ENCODE measurements at regions not wholly inside any gene's neighbourhood (a gene's known extent, or its start where the extent isn't known, plus 50 kb on each side); places are given as distances from the start of the nearest gene placed in this dataset.
A peak's percentile ranks its signal among the peaks of the same experiment; 100 is the strongest.

DNA sequence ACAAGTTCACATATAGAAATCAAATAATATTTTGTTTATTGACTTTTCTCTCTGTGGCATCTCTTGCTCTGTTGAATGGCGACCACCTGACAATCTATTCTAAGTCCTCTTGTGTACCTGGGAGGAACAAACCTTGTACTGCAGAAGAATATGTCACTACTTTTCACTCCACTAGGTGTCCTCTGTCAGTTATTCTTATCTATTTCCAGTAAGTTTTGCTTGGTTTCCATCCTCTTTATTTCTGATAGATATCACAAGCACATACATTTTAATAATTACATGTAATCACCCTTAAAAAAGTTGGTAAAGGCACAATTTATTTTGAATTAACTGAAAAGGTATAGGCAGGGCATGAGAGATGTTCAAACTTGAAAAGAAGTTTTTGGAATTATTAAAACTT, 238.4 kb downstream of the SNCA start:
- peak; percentile 41 for DNase-seq

DNA sequence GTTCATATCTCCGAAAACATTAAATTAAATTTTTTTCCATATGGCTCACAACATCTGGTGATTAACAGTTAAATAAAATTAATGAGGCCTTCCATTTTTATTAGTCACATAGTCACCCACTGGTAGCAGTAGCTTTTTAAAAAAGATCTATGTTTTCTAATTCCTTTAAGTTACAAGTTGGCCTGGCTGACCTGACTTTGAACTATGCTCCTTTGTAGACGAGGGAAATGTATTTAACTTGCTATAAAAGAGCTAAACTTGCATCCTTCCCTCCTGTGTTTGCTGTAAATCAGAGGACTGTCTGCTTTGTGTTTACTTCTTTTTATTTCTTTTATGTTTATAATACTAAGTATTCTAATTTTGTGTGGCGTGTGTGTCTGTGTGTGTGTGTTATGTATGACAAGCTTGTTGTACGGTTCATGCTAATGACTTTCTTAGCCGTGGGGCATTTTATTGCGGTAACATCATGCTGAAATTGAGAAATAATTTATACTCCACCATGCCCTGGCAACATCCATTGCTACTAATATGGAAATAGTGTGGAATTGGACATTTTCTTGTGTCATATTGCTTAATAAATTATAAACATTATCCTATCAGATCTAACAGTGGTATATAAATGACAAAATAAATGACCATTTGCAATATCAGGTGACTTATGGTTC, 241.7 kb downstream of the SNCA start:
- no peak for DNase-seq

DNA sequence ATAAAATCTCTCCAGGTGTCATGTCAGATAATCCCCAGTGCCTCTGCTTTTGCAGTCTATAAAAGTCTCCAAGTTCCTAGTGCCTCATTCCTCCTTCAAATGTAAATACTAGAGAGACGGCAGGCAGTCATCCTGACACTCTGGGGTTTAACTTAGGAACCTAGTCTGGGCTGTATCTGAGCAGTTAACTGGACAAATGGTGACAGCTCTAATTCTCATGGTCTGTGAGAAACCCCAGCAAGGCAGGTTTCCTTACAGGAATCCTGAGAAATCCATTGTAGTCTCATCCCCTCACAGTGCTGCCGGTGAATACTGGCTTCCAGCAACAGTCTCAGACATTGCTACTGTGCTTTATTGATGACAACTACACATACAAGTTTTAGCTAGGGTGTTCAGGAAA, 246.8 kb downstream of the SNCA start:
- DNase-seq, result no peak

DNA sequence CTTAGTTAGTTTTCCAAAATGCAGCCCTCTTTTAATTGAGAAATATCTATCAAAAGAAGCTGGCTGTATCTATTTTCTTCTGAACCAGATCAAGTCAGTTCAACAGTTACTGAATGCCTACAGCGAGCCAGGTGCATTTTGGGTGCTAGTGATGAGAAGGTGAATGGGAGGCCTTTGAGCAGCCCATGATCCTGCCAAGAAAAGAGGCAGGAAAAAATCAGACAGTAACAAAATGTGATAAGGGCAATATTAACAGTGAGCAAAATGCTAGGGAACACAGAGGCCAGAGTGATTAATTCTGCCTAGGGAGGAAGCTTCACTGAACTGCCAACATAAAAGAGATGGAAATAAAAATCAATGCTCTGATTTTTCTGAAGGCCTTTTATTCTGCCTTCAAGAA, 248.5 kb downstream of the SNCA start:
- DNase-seq, result no peak

DNA sequence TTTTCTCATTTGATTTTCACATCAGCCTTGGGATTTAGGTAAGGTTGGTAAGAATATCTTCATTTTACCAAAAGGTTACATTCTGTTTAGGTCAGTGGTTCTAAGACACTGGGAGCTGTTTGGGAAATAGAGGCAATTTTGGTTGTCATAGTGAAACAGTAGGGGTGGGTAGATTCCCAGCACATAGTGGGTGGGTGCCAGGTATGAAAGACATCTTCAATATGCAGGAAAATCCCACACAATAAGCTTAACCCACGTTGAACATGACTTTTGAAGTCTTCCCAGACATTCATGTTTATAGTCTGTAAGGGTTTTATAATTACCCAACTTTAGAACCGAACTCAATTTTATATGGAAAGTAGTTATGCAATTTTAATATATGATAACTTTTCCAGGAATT, 249.6 kb downstream of the SNCA start:
- no peak for DNase-seq

DNA sequence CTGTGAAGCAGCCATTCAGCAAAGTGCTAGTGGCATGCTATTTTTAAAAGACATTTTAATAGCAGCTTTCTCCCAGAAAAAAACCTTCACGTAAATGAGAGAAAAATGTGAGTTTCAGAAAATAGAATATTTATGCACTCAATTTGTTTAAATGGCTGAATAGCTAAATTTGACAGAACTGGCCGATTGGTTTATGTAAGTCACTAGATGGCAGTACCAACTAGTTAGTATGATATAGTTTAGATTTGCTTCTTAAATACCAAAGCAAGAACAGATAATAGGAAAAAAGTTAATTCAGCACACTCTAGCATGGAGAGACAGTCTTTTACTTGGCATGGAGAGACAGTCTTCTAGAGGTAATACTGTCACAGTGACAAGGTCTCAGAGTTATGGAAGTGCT, 250.1 kb downstream of the SNCA start:
- DNase-seq, result peak; percentile 37

DNA sequence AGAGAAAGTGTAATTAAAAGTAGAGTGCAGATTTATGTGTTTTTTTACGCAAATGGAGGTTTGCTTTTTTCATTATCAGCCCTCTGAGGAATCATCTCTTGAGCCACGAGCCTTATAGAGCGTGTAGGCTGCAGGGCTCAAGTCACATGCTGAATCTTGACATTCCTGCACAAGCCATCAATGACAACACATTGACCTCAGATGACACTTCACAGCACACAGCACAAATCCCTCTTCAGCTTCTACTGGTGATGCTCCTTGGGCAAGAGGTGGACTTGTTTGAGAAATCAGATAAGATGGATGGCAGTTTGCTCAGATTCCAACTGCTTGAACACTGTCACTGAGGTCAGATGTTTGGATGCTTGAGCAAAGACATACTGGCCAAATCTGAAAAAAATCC, 250.6 kb downstream of the SNCA start:
- DNase-seq, result no peak

DNA sequence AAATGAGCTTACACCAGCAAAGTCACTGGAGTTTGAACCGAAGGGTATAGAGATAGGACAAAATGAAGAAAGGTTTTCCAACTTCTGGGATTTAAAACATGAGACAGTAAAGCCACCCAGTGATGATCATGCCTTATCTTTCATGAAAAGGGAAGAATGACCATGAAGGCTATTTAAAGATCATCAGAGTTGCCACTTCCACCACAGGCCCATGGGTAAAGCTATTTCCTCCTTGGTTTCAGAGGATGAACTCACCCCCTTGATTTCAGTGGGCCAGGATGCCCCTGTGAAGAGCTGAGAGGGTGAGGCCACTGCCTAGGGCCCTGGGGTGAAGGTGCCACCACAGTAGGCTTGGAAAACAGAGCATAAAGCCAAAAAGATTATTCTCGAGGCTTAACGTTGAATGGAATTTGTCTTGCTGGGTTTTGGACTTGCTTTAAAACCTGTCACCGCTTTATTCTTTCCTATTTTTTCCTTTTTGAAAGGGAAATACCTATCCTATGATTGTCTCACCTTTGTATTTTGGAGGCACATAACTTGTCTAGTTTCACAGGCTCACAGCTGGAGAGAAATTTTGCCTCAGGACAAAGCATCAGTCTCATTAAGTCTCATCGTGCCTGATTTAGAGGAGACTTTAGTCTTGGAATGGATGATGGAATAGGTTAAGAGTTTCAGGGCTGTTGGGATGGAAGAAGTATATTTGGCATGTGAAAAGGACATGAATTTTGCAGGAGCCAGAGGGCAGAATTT, 254.0 kb downstream of the SNCA start:
- DNase-seq, result no peak

DNA sequence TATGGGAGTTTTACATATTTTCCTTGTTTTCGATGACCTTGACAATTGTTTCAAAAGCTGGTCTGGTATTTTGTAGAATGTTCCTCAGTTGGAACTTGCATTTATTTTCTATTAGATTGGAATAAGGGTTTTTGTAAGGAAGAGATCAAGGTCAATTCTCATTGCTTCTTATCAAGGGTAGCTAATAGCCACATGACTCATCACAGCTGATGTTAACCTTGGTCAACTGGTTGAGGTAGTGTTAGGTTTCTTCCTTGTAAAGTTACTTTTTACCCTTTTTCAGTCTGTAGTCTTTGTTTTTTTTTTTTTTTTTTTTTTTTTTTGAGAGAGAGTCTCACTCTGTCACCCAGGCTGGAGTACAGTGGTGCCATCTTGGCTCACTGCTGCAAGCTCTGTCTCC, 257.2 kb downstream of the SNCA start:
- DNase-seq, result no peak

DNA sequence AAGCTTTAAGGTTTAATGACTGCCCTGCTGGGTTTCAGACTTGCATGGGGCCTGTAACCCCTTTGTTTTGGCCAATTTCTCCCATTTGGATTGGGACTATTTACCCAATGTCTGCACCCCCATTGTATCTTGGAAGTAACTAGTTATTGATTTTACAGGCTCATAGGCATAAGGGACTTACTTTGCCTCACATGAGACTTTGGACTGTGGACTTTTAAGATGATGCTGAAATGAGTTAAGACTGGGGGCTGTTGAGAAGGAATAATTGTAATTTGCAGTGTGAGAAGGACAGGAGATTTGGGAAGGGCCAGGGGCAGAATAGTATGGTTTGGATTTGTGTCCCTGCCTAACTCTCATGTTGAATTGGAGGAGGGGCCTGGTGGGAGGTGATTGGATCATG, 260.7 kb downstream of the SNCA start:
- no peak for DNase-seq

DNA sequence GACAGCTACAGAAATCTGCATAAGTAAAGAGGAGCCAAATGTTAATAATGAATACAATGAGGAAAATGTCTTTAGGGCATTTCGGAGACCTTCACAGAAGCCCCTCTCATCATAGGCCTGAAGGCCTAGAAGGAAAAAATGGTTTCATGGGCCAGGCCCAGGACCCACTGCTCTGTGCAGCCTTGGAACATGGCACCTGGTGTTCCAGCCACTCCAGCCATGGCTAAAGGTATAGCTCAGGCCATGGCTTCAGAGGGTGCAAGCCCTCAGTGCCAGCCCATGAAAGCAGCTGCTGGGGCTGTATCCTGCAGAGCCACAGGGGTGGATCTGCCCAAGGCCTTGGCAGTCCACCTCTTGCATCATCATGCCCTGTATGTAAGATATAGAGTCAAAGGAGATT, 261.1 kb downstream of the SNCA start:
- no peak for DNase-seq

DNA sequence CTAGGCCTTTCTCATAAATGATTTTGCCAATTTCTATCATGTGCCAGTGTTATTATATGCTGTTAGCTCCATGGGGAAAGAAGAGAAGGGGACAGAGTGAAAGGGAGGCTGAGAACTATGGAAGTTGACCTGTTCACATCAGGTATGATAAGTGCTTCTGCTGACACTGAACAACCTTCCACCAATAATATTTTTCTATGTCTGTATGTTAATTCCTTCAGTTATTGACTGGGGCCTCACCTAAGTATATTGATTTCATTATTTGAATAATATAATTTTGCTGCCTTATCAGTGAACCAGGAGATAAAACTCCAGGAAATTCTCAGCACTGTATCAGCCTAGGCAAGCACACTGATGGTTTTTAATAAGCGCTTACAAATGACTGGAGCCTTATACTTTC, 262.8 kb downstream of the SNCA start:
- no peak for DNase-seq

DNA sequence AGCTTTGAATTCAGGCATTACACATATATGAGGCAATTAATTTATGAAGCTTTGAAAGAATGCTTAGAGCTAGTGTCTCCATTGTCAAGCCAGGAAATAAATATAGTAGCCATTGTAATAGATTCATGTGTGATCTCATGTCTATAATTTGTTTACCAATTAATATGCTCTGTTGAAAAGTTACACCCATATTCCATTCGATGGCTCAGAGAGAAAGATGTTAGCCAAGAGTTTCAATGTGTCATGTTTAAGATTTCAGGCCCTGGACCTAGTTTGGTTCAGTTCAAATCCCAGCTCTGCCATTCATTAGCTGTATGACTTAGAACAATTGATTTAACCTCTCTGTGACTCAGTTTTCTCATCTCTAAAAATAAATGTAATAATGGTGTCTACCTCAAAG, 263.3 kb downstream of the SNCA start:
- DNase-seq, result no peak

DNA sequence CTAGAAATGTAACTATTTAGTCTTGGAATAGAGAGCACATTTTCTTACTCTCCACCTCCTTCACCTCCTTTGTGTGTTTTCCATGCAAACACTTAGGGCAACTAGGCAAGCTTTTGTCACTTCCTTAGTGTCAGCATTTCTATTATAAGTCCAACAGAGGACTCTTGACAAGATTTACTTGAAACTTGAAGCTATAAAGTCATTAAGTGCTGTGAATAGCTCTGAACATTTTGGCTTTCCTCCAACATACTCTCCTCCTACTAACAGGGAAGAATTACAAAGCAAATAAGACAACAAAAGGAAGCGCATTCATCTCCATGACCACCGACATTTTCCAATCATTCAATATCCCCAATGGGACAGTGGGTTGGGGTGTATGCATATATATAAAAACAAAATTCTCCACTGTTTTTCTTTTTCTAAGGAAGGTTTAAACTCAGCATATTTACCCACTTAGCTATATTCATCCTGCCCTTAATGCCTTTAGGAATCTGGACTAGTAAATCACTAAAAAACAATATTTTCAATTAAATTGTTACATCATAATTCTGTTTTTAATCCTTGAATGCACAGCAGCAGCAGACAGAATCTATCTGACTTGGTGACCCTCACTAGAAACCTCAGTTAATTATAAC, 264.6 kb downstream of the SNCA start:
- no peak for DNase-seq

DNA sequence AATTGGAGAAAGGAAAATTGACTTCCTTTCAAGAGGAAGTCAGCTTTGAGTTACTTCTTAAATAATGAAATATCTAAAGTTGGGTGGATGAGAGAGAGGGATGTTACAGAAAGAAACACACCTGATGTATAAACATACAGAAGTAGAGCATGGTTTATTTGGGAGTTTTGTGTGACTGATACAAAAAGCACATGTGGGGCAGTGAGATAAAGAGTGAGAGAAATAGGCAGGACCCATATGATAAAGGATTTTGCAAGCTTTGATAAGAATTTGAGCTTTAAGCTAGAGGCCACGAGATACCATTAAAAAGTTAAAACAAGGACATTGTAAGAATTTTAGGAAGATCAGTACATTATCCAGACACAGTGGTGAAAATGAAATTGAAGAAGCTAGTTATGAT, 263.3 kb upstream of the GPRIN3 start:
- DNase-seq, result peak; percentile 73

DNA sequence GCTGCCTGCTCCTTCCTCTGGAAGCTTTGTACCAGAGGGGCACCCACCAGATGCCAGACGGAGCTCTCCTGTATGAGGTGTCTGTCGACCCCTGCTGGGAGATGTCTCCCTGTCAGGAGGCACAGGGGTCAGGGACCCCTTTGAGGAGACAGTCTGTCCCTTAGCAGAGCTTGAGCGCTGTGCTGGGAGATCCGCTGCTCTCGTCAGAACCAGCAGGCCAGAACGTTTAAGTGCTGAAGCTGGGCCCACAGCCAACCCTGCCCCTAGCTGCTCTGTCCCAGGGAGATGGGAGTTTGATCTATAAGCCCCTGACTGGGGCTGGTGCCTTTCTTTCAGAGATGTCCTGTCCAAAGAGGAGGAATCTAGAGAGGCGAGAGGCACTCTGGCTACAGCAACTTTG, 260.3 kb upstream of the GPRIN3 start:
- no peak for DNase-seq

DNA sequence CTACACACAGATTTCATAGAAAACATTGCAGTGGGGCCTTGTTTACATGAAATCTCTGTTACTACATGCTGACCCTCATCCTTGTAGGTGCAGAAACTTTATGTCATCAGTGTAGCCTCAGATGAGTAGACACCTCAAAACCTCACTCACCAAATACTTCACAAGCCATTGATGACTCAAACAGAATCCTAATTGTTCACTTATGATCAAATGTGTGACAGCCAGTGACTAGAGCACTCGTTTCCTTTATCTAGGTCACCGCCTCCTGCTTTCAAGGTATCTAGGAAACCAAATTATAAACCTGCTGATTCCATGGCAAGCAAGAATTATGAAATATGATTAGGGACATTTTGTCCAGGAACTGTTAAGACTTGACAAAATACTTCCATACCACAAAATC, 255.8 kb upstream of the GPRIN3 start:
- no peak for DNase-seq

DNA sequence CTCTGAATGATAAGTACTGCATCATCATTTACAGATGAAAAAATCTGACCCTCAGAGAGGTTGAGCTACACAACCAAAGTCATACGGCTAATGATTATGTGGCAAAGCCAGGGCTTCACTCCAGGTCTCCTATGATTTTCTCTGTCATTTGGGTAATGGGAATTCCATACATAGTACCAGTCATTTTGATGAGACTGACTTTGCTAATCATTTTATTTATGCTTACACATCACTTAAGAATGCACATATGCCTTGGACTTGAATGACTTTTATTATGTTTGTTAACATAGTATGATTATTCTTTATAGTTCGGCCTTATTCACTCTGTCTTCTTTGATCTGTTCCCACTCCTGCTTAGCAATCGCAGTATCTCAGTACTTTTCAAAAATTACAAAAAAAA, 255.1 kb upstream of the GPRIN3 start:
- no peak for DNase-seq

DNA sequence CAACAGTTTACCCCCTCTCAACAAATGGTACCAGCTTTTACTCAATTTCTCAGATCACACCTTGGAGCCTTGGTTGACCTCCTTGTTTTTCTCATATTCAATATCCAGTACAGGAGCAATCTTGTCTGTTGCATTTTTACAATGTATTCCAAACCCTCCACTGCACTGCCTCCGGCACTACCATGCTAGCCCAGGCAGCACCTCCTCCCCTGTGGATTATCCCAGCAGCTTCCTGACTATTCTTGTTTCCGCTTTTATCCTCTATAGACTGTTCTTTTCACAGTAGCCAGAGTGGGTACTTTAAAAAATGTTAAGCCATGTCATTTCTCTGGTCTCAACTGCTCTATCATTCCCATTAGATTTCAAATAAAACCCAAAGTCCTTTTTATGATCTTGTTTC, 253.4 kb upstream of the GPRIN3 start:
- no peak for DNase-seq

DNA sequence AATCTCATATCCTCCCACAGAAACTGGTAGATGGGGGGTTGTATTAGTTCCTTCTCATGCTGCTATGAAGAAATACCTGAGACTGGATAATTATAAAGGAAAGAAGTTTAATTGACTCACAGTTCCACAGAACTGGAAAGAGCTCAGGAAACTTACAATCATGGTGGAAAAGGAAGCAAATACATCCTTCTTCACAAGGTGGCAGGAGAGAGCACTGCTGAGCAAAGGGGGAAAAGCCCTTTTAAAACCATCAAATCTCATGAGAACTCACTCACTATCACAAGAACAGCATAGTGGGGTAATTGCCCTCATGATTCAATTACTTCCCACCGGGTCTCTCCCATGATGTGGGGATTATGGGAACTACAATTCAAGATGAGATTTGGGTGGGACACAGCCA, 250.5 kb upstream of the GPRIN3 start:
- peak; percentile 23 for DNase-seq

DNA sequence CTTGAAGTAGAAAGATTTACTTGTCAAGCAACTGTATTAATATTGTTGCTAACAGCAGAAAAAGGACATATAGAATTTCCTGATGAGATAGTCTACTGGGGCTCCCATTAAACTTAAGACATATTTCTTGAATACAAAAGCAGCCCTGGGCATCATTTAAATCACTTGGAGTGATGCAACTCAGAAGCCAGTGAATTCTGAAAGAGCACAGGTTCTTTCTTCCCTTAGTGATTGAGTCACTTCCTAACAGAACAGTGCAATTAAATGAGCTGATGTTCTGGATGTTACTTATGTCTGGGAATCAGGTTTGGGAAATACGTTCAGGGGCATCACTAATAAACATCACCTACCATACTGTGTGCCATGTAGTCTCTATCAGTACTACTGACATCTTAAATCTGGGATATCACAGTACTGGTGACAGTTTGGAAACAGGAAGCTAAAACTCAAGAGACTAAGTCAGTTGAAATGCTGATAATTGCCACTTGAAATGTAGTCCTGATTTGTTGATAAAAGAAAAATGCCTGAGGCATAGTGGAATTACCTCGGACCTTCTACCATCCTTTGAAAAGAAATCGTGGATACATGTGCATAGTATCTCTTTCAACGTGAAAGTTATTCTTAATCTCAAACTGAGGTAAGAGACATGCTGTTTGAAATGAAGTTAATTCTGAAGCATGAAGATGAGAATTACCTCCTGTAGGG, 249.2 kb upstream of the GPRIN3 start:
- DNase-seq, result no peak

DNA sequence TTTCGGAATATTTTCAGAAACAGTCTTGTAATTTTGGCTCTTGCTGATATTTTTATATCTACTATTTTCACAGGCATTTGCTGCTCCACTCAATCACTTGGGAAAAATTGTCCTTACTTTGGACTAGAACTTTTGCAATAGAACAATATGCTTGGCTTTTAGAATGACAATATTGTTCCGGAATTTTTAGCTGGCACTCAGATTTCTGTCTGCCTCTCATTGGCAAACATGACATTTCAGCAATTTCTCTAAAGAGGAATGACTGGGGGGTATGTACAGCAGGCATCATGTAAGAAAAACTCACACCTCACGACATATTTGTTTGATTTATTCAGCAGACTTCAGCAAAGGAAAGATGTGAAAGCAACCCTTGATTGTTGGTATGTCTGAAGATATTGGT, 243.6 kb upstream of the GPRIN3 start:
- DNase-seq, result no peak

DNA sequence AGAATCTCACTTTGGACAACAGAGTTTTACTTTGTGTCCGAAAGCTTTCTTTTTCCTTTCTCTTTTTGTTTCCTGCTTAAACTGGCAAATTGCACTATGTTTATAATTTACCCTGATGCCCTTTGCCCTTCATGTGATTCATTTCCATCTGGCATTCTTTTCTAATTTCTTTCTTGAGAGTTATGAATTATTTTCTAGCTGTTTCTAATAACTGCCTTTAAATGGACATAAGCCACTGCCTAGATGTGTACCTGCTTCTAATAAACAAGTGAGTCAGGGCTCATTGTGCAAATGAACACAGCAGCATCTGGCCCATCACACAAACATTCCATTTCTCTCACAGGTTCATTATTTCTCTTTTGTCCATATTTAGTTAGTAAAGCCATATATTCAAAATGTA, 242.3 kb upstream of the GPRIN3 start:
- no peak for DNase-seq

DNA sequence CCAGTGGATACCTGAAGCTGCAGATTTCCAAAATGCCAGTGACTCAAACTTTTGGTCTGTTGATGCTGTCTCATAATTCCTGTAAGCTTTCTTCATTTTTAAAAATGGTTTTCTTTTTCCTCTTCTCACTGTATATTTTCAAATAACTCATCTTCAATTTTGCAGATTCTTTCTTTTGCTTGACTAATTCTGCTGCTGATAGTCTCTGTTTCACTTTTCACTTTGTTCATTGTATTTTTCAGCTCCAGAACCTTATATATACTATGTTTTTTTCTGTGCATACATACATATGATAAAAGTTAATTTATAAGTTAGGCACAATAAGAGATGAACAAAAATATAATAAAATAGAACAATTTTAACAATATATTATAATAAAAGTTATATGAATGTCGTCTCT, 237.7 kb upstream of the GPRIN3 start:
- DNase-seq, result no peak

Measured in hematopoietic multipotent progenitor cell treated with erythropoietin and hydrocortisone succinate and interleukin-3 and kit ligand, for 8 days (in vitro differentiated cells).